ENCODE measurements at regions not wholly inside any gene's neighbourhood (a gene's known extent, or its start where the extent isn't known, plus 50 kb on each side); places are given as distances from the start of the nearest gene placed in this dataset.

GRCh38 chrX:20947411-20947912 lies 426.8 kb upstream of the CNKSR2 start:
- in situ Hi-C loops (cut with HindIII; ENCODE audit: low pct_unique_long_range_greater_than_20kb, low sequenced_read_pairs) = no loop called here
- DNase-seq (ENCODE audit: low read depth, low spot score) = peak; percentile 6

GRCh38 chrX:20913760-20914159 lies 460.5 kb upstream of the CNKSR2 start:
- in situ Hi-C loops (cut with HindIII; ENCODE audit: low pct_unique_long_range_greater_than_20kb, low sequenced_read_pairs) = no loop called here
- DNase-seq (ENCODE audit: low read depth, low spot score) = no peak

GRCh38 chrX:20906571-20906970 lies 467.6 kb upstream of the CNKSR2 start:
- in situ Hi-C loops (cut with HindIII; ENCODE audit: low pct_unique_long_range_greater_than_20kb, low sequenced_read_pairs) = no loop called here

GRCh38 chrX:20884565-20884964 lies 489.7 kb upstream of the CNKSR2 start:
- in situ Hi-C loops (cut with HindIII; ENCODE audit: low pct_unique_long_range_greater_than_20kb, low sequenced_read_pairs) = no loop called here
- DNase-seq (ENCODE audit: low read depth, low spot score) = no peak

More at GRCh38 chrX:20906571-20906970, 467.6 kb upstream of the CNKSR2 start:
- DNase-seq (ENCODE audit: low read depth, low spot score) = no peak

- in situ Hi-C loops (cut with HindIII; ENCODE audit: low pct_unique_long_range_greater_than_20kb, low sequenced_read_pairs) = no loop called here
- DNase-seq (ENCODE audit: low read depth, low spot score) = no peak
Measured at GRCh38 chrX:20863649-20864048, 510.6 kb upstream of the CNKSR2 start.

- DNase-seq (ENCODE audit: low read depth, low spot score) = no peak
- in situ Hi-C loops (cut with HindIII; ENCODE audit: low pct_unique_long_range_greater_than_20kb, low sequenced_read_pairs) = no loop called here
Measured at GRCh38 chrX:20861113-20861512, 513.1 kb upstream of the CNKSR2 start.

- DNase-seq (ENCODE audit: low read depth, low spot score) = no peak
- in situ Hi-C loops (cut with HindIII; ENCODE audit: low pct_unique_long_range_greater_than_20kb, low sequenced_read_pairs) = no loop called here
Measured at GRCh38 chrX:20857746-20858145, 516.5 kb upstream of the CNKSR2 start.

- DNase-seq (ENCODE audit: low read depth, low spot score) = no peak
- in situ Hi-C loops (cut with HindIII; ENCODE audit: low pct_unique_long_range_greater_than_20kb, low sequenced_read_pairs) = no loop called here
Measured at GRCh38 chrX:20838477-20838876, 535.7 kb upstream of the CNKSR2 start.

GRCh38 chrX:20829665-20830491 lies 544.3 kb upstream of the CNKSR2 start:
- in situ Hi-C loops (cut with HindIII; ENCODE audit: low pct_unique_long_range_greater_than_20kb, low sequenced_read_pairs) = no loop called here
- no peak for DNase-seq (ENCODE audit: low read depth, low spot score)

GRCh38 chrX:20825984-20826383 lies 548.2 kb upstream of the CNKSR2 start:
- DNase-seq (ENCODE audit: low read depth, low spot score) = no peak
- in situ Hi-C loops (cut with HindIII; ENCODE audit: low pct_unique_long_range_greater_than_20kb, low sequenced_read_pairs) = no loop called here

- DNase-seq (ENCODE audit: low read depth, low spot score) = no peak
- in situ Hi-C loops (cut with HindIII; ENCODE audit: low pct_unique_long_range_greater_than_20kb, low sequenced_read_pairs) = no loop called here
Measured at GRCh38 chrX:20803971-20804370, 537.3 kb upstream of the RPS6KA3 start.

- DNase-seq (ENCODE audit: low read depth, low spot score) = no peak
- in situ Hi-C loops (cut with HindIII; ENCODE audit: low pct_unique_long_range_greater_than_20kb, low sequenced_read_pairs) = no loop called here
Measured at GRCh38 chrX:20802036-20802435, 535.3 kb upstream of the RPS6KA3 start.

GRCh38 chrX:20796450-20796849 lies 529.7 kb upstream of the RPS6KA3 start:
- in situ Hi-C loops (cut with HindIII; ENCODE audit: low pct_unique_long_range_greater_than_20kb, low sequenced_read_pairs) = no loop called here

GRCh38 chrX:20789103-20789502 lies 522.4 kb upstream of the RPS6KA3 start:
- no peak for DNase-seq (ENCODE audit: low read depth, low spot score)
- in situ Hi-C loops (cut with HindIII; ENCODE audit: low pct_unique_long_range_greater_than_20kb, low sequenced_read_pairs) = no loop called here

More at GRCh38 chrX:20796450-20796849, 529.7 kb upstream of the RPS6KA3 start:
- DNase-seq (ENCODE audit: low read depth, low spot score) = no peak

- DNase-seq (ENCODE audit: low read depth, low spot score) = no peak
- in situ Hi-C loops (cut with HindIII; ENCODE audit: low pct_unique_long_range_greater_than_20kb, low sequenced_read_pairs) = no loop called here
Measured at GRCh38 chrX:20767346-20767745, 500.6 kb upstream of the RPS6KA3 start.

- in situ Hi-C loops (cut with HindIII; ENCODE audit: low pct_unique_long_range_greater_than_20kb, low sequenced_read_pairs) = no loop called here
- no peak for DNase-seq (ENCODE audit: low read depth, low spot score)
Measured at GRCh38 chrX:20756585-20756984, 489.9 kb upstream of the RPS6KA3 start.

GRCh38 chrX:20753076-20753475 lies 486.4 kb upstream of the RPS6KA3 start:
- in situ Hi-C loops (cut with HindIII; ENCODE audit: low pct_unique_long_range_greater_than_20kb, low sequenced_read_pairs) = no loop called here
- no peak for DNase-seq (ENCODE audit: low read depth, low spot score)

GRCh38 chrX:20746690-20747089 lies 480.0 kb upstream of the RPS6KA3 start:
- DNase-seq (ENCODE audit: low read depth, low spot score) = no peak
- in situ Hi-C loops (cut with HindIII; ENCODE audit: low pct_unique_long_range_greater_than_20kb, low sequenced_read_pairs) = no loop called here

- DNase-seq (ENCODE audit: low read depth, low spot score) = no peak
- in situ Hi-C loops (cut with HindIII; ENCODE audit: low pct_unique_long_range_greater_than_20kb, low sequenced_read_pairs) = no loop called here
Measured at GRCh38 chrX:20743046-20743445, 476.3 kb upstream of the RPS6KA3 start.
